ENCODE measurements at regions not wholly inside any gene's neighbourhood (a gene's known extent, or its start where the extent isn't known, plus 50 kb on each side); places are given as distances from the start of the nearest gene placed in this dataset.

DNA sequence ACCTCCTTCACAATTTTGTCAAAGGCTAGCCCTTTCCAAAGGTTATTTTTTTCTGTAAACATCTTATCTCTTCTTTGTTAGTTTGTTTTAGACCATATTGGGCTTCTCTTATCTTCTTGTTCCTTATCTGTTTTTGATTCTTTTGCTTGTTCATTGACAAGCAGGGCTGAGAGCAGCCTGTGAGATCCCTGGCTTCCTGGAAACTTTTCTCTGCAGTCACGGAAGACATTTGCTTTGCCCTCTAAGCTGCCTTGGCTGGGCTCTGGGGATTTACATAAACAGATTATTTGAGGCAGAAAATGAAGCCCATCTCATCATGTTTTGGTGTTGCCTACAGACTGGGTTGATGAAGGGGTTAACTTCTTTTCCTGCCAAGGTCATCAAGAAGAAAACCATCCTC is 157.4 kb upstream of the AMOT start:
- TF ChIP-seq POLR2AphosphoS5 (IDR thresholded peaks at IDR 0.05) = no peak
- TF ChIP-seq, protein P1, sequence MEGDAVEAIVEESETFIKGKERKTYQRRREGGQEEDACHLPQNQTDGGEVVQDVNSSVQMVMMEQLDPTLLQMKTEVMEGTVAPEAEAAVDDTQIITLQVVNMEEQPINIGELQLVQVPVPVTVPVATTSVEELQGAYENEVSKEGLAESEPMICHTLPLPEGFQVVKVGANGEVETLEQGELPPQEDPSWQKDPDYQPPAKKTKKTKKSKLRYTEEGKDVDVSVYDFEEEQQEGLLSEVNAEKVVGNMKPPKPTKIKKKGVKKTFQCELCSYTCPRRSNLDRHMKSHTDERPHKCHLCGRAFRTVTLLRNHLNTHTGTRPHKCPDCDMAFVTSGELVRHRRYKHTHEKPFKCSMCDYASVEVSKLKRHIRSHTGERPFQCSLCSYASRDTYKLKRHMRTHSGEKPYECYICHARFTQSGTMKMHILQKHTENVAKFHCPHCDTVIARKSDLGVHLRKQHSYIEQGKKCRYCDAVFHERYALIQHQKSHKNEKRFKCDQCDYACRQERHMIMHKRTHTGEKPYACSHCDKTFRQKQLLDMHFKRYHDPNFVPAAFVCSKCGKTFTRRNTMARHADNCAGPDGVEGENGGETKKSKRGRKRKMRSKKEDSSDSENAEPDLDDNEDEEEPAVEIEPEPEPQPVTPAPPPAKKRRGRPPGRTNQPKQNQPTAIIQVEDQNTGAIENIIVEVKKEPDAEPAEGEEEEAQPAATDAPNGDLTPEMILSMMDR (IDR thresholded peaks at IDR 0.05) = no peak
- no peak for TF ChIP-seq POLR2A (IDR thresholded peaks at IDR 0.05)
- TF ChIP-seq EP300 (IDR thresholded peaks at IDR 0.05) = no peak
- Histone ChIP-seq H3K4me3 (no peak overlapping the region), H3K9me3 (no peaks in the 10 kb centered on the region), H3K27ac (no peak overlapping the region), H3K36me3 (no peaks in the 10 kb centered on the region), H3K4me1 (no peaks in the 10 kb centered on the region), H3K27me3 (no peaks in the 10 kb centered on the region)
- WGBS, 2 donors (ENCODE audit: low coverage in 1 of 2) = no CpG with 5 or more reads among the region's 1 CpG
- ATAC-seq = no peak

DNA sequence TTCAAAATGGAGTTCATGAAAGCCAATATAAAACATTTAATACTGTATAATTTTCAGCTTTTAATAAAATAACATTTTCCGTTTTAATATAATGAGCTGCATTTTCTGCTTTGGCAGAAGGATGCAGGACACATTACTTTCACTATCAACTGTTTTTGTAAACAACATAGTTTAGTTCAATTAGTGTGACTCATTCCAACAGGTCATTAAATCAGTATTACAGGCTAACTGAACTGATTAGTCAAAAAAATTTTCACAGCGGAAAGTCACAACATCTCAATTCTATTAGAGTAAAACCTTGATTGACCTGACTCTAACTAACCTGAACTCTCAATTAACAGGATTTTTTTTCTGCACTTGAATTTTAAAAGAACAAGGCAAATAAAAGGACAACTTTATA is 151.2 kb upstream of the AMOT start:
- Histone ChIP-seq H3K36me3 (no peaks in the 10 kb centered on the region), H3K4me3 (no peak overlapping the region), H3K27ac (no peak overlapping the region), H3K4me1 (no peaks in the 10 kb centered on the region), H3K27me3 (no peaks in the 10 kb centered on the region), H3K9me3 (no peaks in the 10 kb centered on the region)
- no peak for ATAC-seq
- 81 to 94% methylated on average over 2 of the region's 2 CpGs for WGBS, 2 donors (ENCODE audit: low coverage in 1 of 2)
- no peak for TF ChIP-seq POLR2A (IDR thresholded peaks at IDR 0.05)
- no peak for TF ChIP-seq POLR2AphosphoS5 (IDR thresholded peaks at IDR 0.05)
- TF ChIP-seq, protein P1 (IDR thresholded peaks at IDR 0.05) = no peak
- no peak for TF ChIP-seq EP300 (IDR thresholded peaks at IDR 0.05)

DNA sequence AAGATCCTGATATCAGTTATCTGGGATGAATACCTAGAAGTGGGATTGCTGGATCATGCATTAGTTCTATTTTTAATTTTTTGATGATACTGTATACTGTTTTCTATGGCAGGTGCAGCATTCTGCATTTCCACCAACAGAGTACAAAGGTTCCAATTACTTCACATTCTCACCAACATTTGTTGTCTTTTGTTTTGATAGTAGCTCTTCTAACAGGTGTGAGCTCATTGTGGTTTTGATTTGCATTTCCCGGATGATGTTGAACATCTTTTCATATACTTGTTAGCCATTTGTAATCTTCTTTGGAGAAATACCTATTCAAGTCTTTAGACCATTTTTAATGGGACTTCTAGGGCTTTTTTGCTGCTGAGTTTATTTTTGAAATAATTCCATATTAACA is 139.2 kb upstream of the AMOT start:
- no peaks in the 10 kb centered on the region for H3K4me1 ChIP-seq
- no peak overlapping the region for H3K27ac ChIP-seq
- ATAC-seq = no peak
- no peak overlapping the region for H3K4me3 ChIP-seq
- TF ChIP-seq, protein P1 (IDR thresholded peaks at IDR 0.05) = no peak
- TF ChIP-seq EP300 (IDR thresholded peaks at IDR 0.05) (no peak), POLR2AphosphoS5 (IDR thresholded peaks at IDR 0.05) (no peak), POLR2A (IDR thresholded peaks at IDR 0.05) (no peak)
- H3K9me3 ChIP-seq = no peaks in the 10 kb centered on the region
- WGBS, 2 donors (ENCODE audit: low coverage in 1 of 2) = 91 to 100% methylated on average over 1 of the region's 1 CpG
- no peaks in the 10 kb centered on the region for H3K27me3 ChIP-seq
- H3K36me3 ChIP-seq = no peaks in the 10 kb centered on the region

DNA sequence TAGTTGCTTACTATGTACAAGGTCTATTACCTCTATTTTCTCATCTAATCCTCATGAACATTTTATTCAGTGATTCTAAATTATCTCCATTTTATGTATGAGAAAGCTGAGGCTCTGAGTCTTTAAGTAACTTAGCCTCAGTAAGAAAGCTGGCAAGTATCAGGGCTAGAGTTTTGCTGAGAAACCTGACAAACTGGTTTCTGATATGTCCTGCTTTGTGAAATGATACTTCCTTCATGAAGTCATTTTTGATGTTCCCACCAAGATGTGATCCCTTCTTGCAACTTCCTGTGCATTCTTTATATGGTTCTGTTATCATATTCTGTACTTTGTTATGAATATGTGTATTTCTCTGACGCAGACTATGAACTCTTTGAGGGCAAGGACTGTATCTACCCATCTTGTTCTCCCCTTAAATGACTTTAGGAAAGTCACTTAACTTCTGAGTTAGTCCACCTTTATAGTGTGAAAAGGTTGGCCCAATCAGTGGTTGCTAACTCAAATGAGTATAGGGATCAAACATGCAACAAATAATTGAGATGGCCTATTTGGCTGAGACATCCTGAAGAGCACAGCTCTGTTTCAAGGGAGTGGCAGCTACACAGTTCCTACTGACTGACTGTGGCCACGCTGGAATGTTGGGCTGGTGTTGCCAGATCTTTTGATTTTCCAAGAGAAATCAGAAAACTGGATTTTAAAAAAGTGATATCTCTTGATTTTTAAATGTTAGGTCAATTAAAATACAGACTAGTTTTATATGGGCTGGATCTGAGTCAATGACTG is 127.9 kb upstream of the AMOT start:
- no peaks in the 10 kb centered on the region for H3K36me3 ChIP-seq
- H3K27me3 ChIP-seq = no peaks in the 10 kb centered on the region
- H3K4me1 ChIP-seq = no peaks in the 10 kb centered on the region
- H3K27ac ChIP-seq = no peak overlapping the region
- H3K9me3 ChIP-seq = no peaks in the 10 kb centered on the region
- TF ChIP-seq POLR2A (IDR thresholded peaks at IDR 0.05) (no peak), POLR2AphosphoS5 (IDR thresholded peaks at IDR 0.05) (no peak), EP300 (IDR thresholded peaks at IDR 0.05) (no peak)
- TF ChIP-seq, protein P1 (IDR thresholded peaks at IDR 0.05) = no peak
- no peak overlapping the region for H3K4me3 ChIP-seq
- no peak for ATAC-seq
- 60 to 100% methylated on average over 1 to 2 of the region's 2 CpGs for WGBS, 2 donors (ENCODE audit: low coverage in 1 of 2)

DNA sequence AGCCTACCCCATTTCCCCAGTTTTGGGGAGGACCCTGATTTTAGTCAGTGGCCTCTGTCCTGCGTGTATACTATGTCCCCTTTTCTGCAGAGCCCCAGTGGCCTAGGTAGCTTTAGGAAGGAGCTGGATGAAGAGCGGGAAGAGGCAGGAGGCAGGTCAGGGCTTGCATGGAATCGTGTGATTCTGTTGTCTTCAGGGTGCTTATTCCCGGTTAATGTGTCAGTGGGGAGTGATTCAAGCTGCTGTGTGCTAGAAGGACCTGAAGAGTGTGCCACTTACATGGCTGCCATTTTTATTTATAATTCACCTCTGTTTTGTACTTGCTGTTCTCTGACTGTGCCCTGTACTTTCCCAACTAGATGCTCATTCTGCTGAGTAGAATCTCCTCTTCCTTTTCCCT is 127.3 kb upstream of the AMOT start:
- H3K27ac ChIP-seq = no peak overlapping the region
- H3K36me3 ChIP-seq = no peaks in the 10 kb centered on the region
- H3K27me3 ChIP-seq = no peaks in the 10 kb centered on the region
- H3K9me3 ChIP-seq = no peaks in the 10 kb centered on the region
- no peaks in the 10 kb centered on the region for H3K4me1 ChIP-seq
- TF ChIP-seq, protein P1 (IDR thresholded peaks at IDR 0.05) = no peak
- TF ChIP-seq EP300 (IDR thresholded peaks at IDR 0.05) = no peak
- TF ChIP-seq POLR2A (IDR thresholded peaks at IDR 0.05) = no peak
- no peak for TF ChIP-seq POLR2AphosphoS5 (IDR thresholded peaks at IDR 0.05)
- H3K4me3 ChIP-seq = no peak overlapping the region
- 38% methylated on average over 3 of the region's 4 CpGs; no CpG with 5 or more reads in 1 of the 2 donors for WGBS, 2 donors (ENCODE audit: low coverage in 1 of 2)
- ATAC-seq = no peak

Data from gastroesophageal sphincter (tissue), 4 donors.